Mucosa of rectum (tissue), 2 donors: ENCODE measurements at regions not wholly inside any gene's neighbourhood (a gene's known extent, or its start where the extent isn't known, plus 50 kb on each side); places are given as distances from the start of the nearest gene placed in this dataset.

ENCODE experiments used
- H3K27ac ChIP-seq, 2 donors: one replicate each; pipeline ENCODE4 v1.7.0; 2013; ENCODE audit warnings: inconsistent platforms in 2 of 2, low read depth in 2 of 2, low read length in 2 of 2
- H3K27me3 ChIP-seq, 2 donors: one replicate each; pipeline ENCODE4 v1.7.0; 2013; ENCODE audit warnings: low read length in 2 of 2; ENCODE audit not compliant: control insufficient read depth in 2 of 2, insufficient read depth in 2 of 2
- H3K36me3 ChIP-seq, 2 donors: one replicate each; pipeline ENCODE4 v1.7.0; 2013; ENCODE audit warnings: low read length in 2 of 2; ENCODE audit not compliant: control insufficient read depth in 2 of 2, insufficient read depth in 2 of 2
- H3K4me1 ChIP-seq, 2 donors: one replicate each; pipeline ENCODE4 v1.7.0; 2013; ENCODE audit warnings: low read length in 2 of 2, mild to moderate bottlenecking in 1 of 2; ENCODE audit not compliant: control insufficient read depth in 2 of 2, insufficient read depth in 2 of 2
- H3K4me3 ChIP-seq, 2 donors: one replicate each; pipeline ENCODE4 v1.7.0; 2013; ENCODE audit warnings: low read length in 2 of 2
- H3K9ac ChIP-seq, 2 donors: one replicate each; pipeline ENCODE4 v1.7.0; 2013; ENCODE audit warnings: low read length in 2 of 2, low read depth in 1 of 2, mild to moderate bottlenecking in 1 of 2
- H3K9me3 ChIP-seq, 2 donors: one replicate each; pipeline ENCODE4 v1.7.0; 2013; ENCODE audit warnings: low read length in 2 of 2; ENCODE audit not compliant: control insufficient read depth in 2 of 2
- donor health status: healthy.
- donor health status: Normal muscosa, but diverticular disease.

DNA sequence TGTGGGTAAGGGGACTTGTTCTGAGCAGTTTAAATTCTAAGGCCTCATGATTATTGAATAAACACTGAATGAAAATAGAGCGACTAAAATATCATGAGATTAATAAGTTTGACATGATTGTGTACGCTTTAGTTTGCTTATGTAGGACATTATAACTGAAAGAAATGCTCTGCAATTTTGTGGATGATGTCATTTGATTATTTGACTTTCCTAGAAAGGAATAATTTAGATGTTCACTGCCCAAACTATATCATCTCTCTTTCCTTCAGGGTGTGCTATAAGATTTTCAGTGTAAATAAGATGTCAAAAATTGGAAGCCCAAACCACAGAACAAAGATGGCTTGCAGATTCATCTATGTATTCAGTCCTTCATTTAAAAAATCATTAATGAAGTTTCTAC is 115.7 kb upstream of the MTAP start:
- H3K9ac ChIP-seq, result no peak overlapping the region
- no peaks in the 10 kb centered on the region for H3K4me1 ChIP-seq
- no peaks in the 10 kb centered on the region for H3K27me3 ChIP-seq
- H3K36me3 ChIP-seq, result no peaks in the 10 kb centered on the region
- no peaks in the 10 kb centered on the region for H3K9me3 ChIP-seq
- H3K27ac ChIP-seq, result no peak overlapping the region
- no peak overlapping the region for H3K4me3 ChIP-seq

DNA sequence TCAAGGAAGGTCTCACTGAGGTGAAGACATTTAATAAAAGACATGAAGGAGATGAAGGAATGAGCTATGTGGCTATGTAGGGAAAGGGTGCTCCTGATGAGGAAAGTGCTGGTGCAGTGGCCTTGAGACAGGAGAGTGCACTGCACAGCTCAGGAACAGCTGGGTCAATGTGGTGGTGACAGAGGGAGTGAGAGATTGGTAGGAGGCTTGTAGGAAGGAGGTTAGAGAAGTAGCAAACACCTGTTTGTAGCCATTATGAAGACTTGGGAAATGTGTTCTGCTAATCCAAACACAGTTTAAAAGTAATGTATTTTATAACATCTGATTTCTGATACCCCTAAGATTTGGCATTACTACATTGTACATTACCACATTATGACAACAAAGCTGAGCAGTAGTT is 115.1 kb upstream of the MTAP start:
- H3K4me1 ChIP-seq, result no peaks in the 10 kb centered on the region
- no peaks in the 10 kb centered on the region for H3K27me3 ChIP-seq
- H3K9me3 ChIP-seq, result no peaks in the 10 kb centered on the region
- no peak overlapping the region for H3K4me3 ChIP-seq
- no peak overlapping the region for H3K27ac ChIP-seq
- no peaks in the 10 kb centered on the region for H3K36me3 ChIP-seq
- no peak overlapping the region for H3K9ac ChIP-seq

- Histone ChIP-seq H3K9me3 (no peaks in the 10 kb centered on the region), H3K4me1 (no peaks in the 10 kb centered on the region), H3K36me3 (no peaks in the 10 kb centered on the region), H3K9ac (no peak overlapping the region), H3K27me3 (no peaks in the 10 kb centered on the region), H3K27ac (no peak overlapping the region), H3K4me3 (no peak overlapping the region)
These were observed 114.0 kb upstream of the MTAP start for GRCh38 chr9:21688108-21689102.

DNA sequence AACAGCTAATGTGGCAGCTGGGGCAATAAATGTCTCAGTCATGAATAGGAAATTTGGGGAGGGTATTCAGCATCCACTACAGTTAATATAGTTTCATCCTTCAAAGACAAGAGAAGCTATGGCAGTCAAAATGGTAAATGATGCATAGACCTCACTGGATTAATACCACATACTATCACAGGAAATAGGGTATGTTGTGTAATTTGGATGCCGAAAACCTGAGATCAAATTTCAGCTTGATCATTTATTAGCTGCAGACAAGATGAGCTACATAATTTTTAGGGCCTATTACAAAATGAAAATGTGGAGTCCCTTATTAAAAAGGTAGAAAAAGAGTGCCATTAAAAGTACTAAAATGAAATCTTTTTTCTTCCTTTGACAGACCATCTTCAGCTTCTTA is 112.6 kb upstream of the MTAP start:
- H3K9me3 ChIP-seq, result no peaks in the 10 kb centered on the region
- H3K9ac ChIP-seq, result no peak overlapping the region
- H3K4me3 ChIP-seq, result no peak overlapping the region
- no peaks in the 10 kb centered on the region for H3K27me3 ChIP-seq
- no peaks in the 10 kb centered on the region for H3K4me1 ChIP-seq
- no peak overlapping the region for H3K27ac ChIP-seq
- no peaks in the 10 kb centered on the region for H3K36me3 ChIP-seq

GRCh38 chr9:21690561-21690960 is 111.9 kb upstream of the MTAP start:
- no peaks in the 10 kb centered on the region for H3K27me3 ChIP-seq
- H3K27ac ChIP-seq, result no peak overlapping the region
- H3K9ac ChIP-seq, result no peak overlapping the region
- H3K4me1 ChIP-seq, result no peaks in the 10 kb centered on the region
- no peaks in the 10 kb centered on the region for H3K36me3 ChIP-seq
- no peaks in the 10 kb centered on the region for H3K9me3 ChIP-seq
- H3K4me3 ChIP-seq, result no peak overlapping the region

DNA sequence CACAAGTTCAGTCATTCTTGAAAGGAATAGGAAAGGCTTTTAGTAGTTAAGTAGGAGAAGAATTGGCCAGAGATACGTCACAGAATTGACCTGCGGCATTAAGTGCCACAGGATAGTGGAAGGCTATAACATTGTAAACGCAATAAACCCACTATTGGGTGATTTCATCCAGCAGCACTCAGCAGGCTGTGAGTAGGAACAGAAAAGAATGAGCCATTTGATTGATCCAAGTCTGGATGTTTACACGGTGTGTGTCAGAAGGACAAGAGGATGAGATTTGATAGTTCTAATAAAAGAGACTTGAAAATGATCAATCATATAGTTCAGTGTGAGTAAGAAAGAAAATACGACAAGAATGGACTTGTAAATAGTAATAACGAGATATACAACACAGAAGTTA is 110.0 kb upstream of the MTAP start:
- Histone ChIP-seq H3K4me1 (no peaks in the 10 kb centered on the region), H3K27me3 (no peaks in the 10 kb centered on the region), H3K27ac (no peak overlapping the region), H3K9ac (no peak overlapping the region), H3K4me3 (no peak overlapping the region), H3K9me3 (no peaks in the 10 kb centered on the region), H3K36me3 (no peaks in the 10 kb centered on the region)

DNA sequence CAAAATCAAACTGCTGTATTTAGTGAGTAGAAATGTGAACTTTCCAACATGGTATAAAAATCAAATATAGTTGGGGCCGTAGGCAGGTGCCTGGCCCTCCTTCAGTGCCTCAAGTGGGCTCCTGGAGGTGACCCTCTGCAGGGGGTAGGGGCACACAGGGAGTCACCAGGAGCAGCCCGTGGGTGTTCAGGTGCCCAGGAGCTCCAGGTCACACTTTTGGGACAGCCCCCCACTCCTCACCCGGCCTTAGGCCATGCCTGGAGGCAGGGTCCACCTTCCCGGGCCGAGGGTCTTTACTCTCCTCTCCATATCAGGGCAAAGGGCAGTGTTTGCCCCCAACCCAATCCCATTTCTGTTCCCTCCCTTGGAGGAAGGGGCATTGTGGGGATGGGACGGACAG is 108.0 kb upstream of the MTAP start:
- no peaks in the 10 kb centered on the region for H3K36me3 ChIP-seq
- H3K27me3 ChIP-seq, result no peaks in the 10 kb centered on the region
- H3K9ac ChIP-seq, result no peak overlapping the region
- H3K4me3 ChIP-seq, result no peak overlapping the region
- H3K9me3 ChIP-seq, result no peaks in the 10 kb centered on the region
- no peaks in the 10 kb centered on the region for H3K4me1 ChIP-seq
- H3K27ac ChIP-seq, result no peak overlapping the region

- H3K4me1 ChIP-seq, result no peaks in the 10 kb centered on the region
- no peak overlapping the region for H3K9ac ChIP-seq
- no peak overlapping the region for H3K4me3 ChIP-seq
- H3K27me3 ChIP-seq, result no peaks in the 10 kb centered on the region
- H3K27ac ChIP-seq, result no peak overlapping the region
- H3K9me3 ChIP-seq, result no peaks in the 10 kb centered on the region
- H3K36me3 ChIP-seq, result no peaks in the 10 kb centered on the region
These were observed 107.0 kb upstream of the MTAP start for GRCh38 chr9:21695443-21695842.

DNA sequence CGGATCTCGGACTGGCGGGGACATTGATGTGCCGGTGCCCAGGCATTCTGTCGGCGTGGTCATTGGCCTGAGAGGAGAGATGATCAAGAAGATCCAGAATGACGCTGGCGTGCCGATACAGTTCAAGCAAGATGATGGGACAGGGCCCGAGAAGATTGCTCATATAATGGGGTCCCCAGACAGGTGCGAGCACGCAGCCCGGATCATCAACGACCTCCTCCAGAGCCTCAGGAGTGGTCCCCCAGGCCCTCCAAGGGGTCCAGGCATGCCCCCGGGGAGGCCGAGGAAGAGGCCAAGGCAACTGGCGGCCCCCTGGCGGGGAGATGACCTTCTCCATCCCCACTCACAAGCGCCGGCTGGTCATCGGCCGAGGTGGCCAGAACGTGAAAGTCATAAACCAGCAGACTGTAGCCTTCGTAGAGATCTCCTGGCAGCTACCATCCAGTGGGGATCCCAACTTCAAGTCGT is 106.5 kb upstream of the MTAP start:
- Histone ChIP-seq H3K27me3 (no peaks in the 10 kb centered on the region), H3K27ac (no peak overlapping the region), H3K4me3 (no peak overlapping the region), H3K4me1 (no peaks in the 10 kb centered on the region), H3K9ac (no peak overlapping the region), H3K9me3 (no peaks in the 10 kb centered on the region), H3K36me3 (no peaks in the 10 kb centered on the region)

GRCh38 chr9:21696411-21696871 is 106.0 kb upstream of the MTAP start:
- no peak overlapping the region for H3K27ac ChIP-seq
- H3K36me3 ChIP-seq, result no peaks in the 10 kb centered on the region
- H3K9ac ChIP-seq, result no peak overlapping the region
- H3K27me3 ChIP-seq, result no peaks in the 10 kb centered on the region
- no peaks in the 10 kb centered on the region for H3K9me3 ChIP-seq
- H3K4me3 ChIP-seq, result no peak overlapping the region
- H3K4me1 ChIP-seq, result no peaks in the 10 kb centered on the region
